HPDE6-E6E7 (cell line): ENCODE measurements at regions not wholly inside any gene's neighbourhood (a gene's known extent, or its start where the extent isn't known, plus 50 kb on each side); places are given as distances from the start of the nearest gene placed in this dataset.
"Not testable (repeated sequence)": the region's sequence is repeated elsewhere in the genome, so short reads cannot be mapped to it uniquely, and the experiment has no call there.

ENCODE experiments used
- DNase-seq: peaks from one replicate; pipeline ENCODE4 v3.0.0; 2011; ENCODE audit warnings: missing footprints; ENCODE audit errors: extremely low spot score

GRCh38 chr13:87191485-87191884 lies 479.7 kb upstream of the SLITRK5 start:
- DNase-seq: not testable (repeated sequence)

GRCh38 chr13:87198371-87198770 lies 472.8 kb upstream of the SLITRK5 start:
- no peak for DNase-seq

GRCh38 chr13:87206708-87207107 lies 464.5 kb upstream of the SLITRK5 start:
- no peak for DNase-seq

DNA sequence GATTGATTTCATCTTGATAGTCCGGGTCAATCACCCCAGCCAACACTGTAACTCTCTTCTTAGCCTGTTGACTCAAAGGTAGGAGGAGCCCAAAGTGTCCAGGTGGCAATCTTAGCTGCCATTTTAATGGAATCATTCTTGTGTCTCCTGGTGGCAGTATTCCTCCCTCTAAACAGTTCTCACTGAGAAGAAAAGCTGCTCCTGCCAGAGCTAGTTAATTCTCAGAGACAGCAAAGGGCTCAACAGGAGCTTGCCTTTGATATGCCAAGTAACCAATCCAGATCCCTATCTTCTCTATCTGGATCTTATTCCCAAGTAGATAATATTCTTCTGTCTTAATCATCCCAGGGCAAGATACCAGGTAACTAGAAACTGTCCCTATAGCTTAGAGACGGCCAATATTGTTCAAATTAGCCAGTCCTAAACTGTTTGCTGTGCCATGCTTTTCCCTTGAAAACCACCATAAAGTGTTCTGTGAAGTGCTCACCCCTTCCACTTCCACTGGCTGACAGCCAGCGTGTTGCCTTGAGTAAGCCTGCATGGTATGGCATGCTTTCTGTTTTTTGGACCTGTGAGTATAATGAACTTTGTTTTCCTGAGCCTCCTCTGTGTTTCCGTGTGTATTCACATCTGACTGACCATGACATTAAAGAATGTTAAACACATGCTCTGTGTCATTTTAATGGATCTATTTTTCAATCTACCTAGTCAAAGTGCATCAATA lies 463.7 kb upstream of the SLITRK5 start:
- no peak for DNase-seq

- DNase-seq: no peak
Observed at GRCh38 chr13:87208636-87209035, 462.5 kb upstream of the SLITRK5 start.

DNA sequence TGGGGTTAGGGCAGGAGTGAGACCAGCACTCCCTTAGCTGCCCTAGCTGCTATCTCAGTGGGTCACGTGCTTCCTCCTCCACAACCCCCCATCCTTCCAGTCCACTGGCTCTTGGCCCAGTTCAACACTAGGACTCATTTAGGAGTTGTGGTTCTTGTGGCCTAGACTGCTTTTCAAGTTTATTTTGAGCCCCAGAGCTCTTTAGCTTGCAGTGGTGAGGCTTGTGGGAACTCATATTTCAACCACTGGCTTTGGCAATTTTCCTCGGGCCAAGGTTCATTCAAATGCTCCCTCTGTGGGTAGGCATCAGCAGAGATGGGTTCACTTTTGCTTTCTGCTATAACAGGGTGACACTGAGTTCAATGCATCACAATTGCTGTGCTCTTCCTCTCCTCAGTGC lies 436.2 kb upstream of the SLITRK5 start:
- DNase-seq: no peak

DNA sequence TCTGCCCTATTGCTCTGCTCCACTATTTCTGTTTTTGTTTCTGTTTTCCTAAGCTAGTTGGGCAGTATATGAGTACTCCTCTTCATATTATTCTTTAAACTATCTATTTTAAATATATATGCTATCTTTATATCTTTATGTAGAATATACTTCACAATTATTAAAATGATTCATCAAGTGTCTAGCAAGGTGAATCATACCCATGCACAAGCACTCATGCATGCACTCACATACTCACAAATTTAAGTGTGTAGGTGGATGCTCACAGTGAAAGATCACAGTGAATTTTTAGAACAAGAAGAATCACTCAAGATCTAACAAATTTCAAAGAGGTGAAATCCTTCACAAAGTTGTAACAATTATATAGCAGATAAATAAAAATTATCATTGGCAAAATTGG lies 435.6 kb upstream of the SLITRK5 start:
- DNase-seq: no peak

- DNase-seq: no peak
Observed at GRCh38 chr13:87244256-87244890, 426.8 kb upstream of the SLITRK5 start.

GRCh38 chr13:87249847-87250246 lies 421.3 kb upstream of the SLITRK5 start:
- not testable (repeated sequence) for DNase-seq

GRCh38 chr13:87255394-87255793 lies 415.8 kb upstream of the SLITRK5 start:
- no peak for DNase-seq

GRCh38 chr13:87259479-87260083 lies 411.6 kb upstream of the SLITRK5 start:
- no peak for DNase-seq

- DNase-seq: peak; percentile 7
Observed at GRCh38 chr13:87274209-87274819, 396.9 kb upstream of the SLITRK5 start.

DNA sequence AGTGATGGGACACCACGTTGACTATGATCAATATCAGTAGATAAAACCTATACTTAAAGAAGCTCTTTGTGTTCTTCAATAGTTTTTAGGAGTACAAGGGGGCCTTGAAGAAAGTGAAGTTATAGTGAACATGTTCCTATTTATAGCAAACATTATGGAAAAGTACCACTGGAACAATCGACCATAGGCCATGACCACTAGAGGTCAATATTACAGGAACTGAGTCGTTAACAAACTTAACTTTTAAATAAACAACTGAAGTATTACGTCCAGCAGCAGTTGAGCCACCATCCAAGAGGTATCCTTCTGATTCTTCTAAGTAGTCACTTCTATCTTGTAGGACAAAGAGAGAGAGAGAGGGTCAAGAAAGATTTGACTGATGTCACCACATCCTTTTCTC lies 391.0 kb upstream of the SLITRK5 start:
- no peak for DNase-seq

GRCh38 chr13:87287721-87288120 lies 383.4 kb upstream of the SLITRK5 start:
- no peak for DNase-seq

- DNase-seq: no peak
Observed at GRCh38 chr13:87295636-87296035, 375.5 kb upstream of the SLITRK5 start.

DNA sequence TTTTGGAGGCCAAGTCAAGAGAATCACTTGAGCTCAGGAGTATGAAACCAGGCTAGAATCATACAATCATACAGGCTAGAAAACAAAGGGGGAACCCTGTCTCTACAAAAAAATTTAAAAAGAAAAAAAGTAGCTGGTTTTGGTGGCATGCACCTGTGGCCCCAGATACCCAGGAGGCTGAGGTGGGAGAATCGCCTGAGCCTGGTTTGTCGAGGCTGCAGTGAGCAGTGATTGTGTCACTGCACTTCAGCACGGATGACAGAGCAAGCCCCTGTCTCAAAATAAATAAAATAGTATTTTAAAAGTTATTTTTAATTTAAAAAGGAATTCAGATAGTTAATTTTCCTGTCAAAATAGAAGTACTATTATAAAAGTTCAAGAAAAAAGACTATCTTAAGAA lies 369.1 kb upstream of the SLITRK5 start:
- no peak for DNase-seq

- no peak for DNase-seq
Observed at GRCh38 chr13:87302931-87303330, 368.2 kb upstream of the SLITRK5 start.

- no peak for DNase-seq
Observed at GRCh38 chr13:87311165-87311564, 360.0 kb upstream of the SLITRK5 start.

DNA sequence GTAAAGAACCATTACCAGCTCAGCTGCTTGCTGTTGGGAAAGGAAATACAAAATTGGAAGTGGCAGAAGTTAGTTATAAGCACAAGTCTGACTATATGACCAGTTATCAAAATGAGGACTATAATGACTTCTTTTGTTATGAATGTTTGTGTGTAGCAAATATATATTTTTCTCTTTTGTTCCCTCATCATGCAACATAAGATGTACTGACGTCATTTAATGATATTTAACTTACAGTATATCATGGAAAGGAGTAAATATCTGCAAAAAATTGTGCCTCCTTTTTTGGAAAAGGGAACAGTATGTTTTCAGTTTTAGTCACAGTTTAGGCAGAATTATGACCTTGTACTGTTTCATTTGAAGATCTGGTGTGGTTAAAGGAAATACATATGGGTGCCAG lies 356.3 kb upstream of the SLITRK5 start:
- no peak for DNase-seq

DNA sequence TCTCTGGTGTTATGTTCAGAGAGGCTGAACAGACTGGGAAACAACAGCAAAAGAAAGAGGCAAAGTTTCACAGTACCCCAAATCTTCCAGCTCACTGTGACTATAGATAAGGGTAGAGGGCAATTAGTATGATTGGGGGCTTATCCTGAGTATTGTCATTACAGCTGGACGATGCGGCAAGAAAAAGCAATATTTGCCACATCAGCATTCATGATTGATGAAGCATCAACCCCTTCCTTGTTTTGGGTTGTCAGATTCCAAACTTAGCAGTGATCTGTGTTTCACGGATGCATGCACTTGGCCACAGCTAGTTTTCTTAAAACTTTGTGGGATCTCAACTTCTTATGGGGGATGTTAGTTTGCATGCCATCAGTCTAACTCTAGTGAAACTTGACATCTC lies 348.8 kb upstream of the SLITRK5 start:
- no peak for DNase-seq

DNA sequence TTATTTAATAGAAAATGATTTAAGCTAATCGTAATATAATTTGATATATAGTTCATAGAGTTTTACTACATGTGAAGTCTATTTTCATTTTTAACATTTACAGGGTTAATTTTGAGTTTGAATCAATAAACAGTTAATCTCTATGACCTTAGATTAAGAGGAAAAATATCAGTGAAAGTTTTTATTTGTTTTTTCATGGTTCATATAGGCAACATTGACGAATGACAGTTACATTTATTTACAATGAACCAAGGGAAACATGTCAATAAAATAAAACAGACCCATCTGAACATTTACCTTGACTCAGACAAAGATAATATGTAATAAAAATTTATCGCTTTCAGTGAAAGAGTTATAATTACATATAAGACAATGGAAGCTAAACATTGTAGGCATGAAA lies 346.6 kb upstream of the SLITRK5 start:
- no peak for DNase-seq

DNA sequence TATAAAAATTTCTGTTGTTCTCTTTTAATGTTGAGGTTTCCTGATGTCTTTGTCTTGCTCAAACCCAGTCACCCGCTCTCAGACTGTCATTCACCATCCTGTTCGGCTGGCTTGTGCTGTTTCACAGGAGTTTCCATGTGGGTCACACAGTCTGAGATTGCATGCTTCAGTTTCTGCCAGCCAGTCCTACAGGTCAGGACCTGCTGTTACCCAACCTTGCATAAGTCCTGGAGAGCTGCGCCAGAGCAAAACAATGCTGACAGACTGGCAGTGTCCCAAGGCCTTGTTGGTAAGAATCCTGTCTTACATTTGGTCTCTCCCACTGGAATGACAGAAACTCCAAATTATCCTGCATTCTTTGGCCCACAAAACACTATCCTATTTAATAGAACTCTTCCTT lies 340.0 kb upstream of the SLITRK5 start:
- peak; percentile 83 for DNase-seq

- no peak for DNase-seq
Observed at GRCh38 chr13:87333599-87333998, 337.6 kb upstream of the SLITRK5 start.
